Lower leg skin (tissue), 3 donors: ENCODE measurements at regions not wholly inside any gene's neighbourhood (a gene's known extent, or its start where the extent isn't known, plus 50 kb on each side); places are given as distances from the start of the nearest gene placed in this dataset.

Experiments used
- POLR2A ChIP-seq, 2 donors: fragments of 450-650 bp; IDR thresholded peaks; one replicate each; pipeline ENCODE4 v1.6.1; 2016 to 2017; ENCODE audit warnings: antibody characterized with exemption in 2 of 2, mild to moderate bottlenecking in 1 of 2, moderate library complexity in 1 of 2
- TF ChIP-seq, protein P1 (sequence below), 3 donors: fragments of 450-650 bp; IDR thresholded peaks; one replicate each; pipeline ENCODE4 v1.5.1; 2016; ENCODE audit warnings: antibody characterized with exemption in 3 of 3, mild to moderate bottlenecking in 3 of 3, moderate library complexity in 2 of 3

GRCh38 chr5:67515020-67515689, 318.6 kb upstream of the CD180 start:
- TF ChIP-seq POLR2A (IDR thresholded peaks at IDR 0.05): no peak
- TF ChIP-seq, protein P1, sequence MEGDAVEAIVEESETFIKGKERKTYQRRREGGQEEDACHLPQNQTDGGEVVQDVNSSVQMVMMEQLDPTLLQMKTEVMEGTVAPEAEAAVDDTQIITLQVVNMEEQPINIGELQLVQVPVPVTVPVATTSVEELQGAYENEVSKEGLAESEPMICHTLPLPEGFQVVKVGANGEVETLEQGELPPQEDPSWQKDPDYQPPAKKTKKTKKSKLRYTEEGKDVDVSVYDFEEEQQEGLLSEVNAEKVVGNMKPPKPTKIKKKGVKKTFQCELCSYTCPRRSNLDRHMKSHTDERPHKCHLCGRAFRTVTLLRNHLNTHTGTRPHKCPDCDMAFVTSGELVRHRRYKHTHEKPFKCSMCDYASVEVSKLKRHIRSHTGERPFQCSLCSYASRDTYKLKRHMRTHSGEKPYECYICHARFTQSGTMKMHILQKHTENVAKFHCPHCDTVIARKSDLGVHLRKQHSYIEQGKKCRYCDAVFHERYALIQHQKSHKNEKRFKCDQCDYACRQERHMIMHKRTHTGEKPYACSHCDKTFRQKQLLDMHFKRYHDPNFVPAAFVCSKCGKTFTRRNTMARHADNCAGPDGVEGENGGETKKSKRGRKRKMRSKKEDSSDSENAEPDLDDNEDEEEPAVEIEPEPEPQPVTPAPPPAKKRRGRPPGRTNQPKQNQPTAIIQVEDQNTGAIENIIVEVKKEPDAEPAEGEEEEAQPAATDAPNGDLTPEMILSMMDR (IDR thresholded peaks at IDR 0.05): no peak
